ENCODE measurements at regions not wholly inside any gene's neighbourhood (a gene's known extent, or its start where the extent isn't known, plus 50 kb on each side); places are given as distances from the start of the nearest gene placed in this dataset.

- Histone ChIP-seq H3K23ac (ENCODE audit: insufficient read length, low read depth, low read length) (no peak overlapping the region), H3K27me3 (ENCODE audit: insufficient read depth, low read length) (no peaks in the 10 kb centered on the region), H2BK20ac (ENCODE audit: low read depth, low read length, poor library complexity, severe bottlenecking) (no peak overlapping the region), H3K4me1 (ENCODE audit: insufficient read depth, low read length) (peaks cover 5% of the 10 kb centered on the region; the same call in 1 of the 2 replicates), H3K18ac (ENCODE audit: insufficient read length, low read depth, low read length) (no peak overlapping the region), H3K23me2 (ENCODE audit: insufficient read length, low read depth, low read length, poor library complexity, severe bottlenecking) (no peaks in the 10 kb centered on the region), H3K27ac (ENCODE audit: insufficient read length, low read depth, low read length) (no peak overlapping the region), H3K4ac (ENCODE audit: low read depth, low read length) (no peak overlapping the region), H2BK12ac (ENCODE audit: insufficient read length, low read depth, low read length) (no peak overlapping the region), H3T11ph (ENCODE audit: low read length) (no peak overlapping the region), H3K9ac (ENCODE audit: extremely low read depth, insufficient read length, low read length) (no peak overlapping the region), H2BK5ac (ENCODE audit: insufficient read length, low read length) (no peak overlapping the region), H3K4me2 (ENCODE audit: insufficient read depth, insufficient read length, low read length) (no peak overlapping the region), H4K20me1 (ENCODE audit: control insufficient read depth, insufficient read depth, insufficient read length) (no peaks in the 10 kb centered on the region), H3K9me3 (ENCODE audit: control insufficient read depth, low read depth, low read length) (no peaks in the 10 kb centered on the region), H4K91ac (ENCODE audit: insufficient read length, low read depth, low read length) (no peak overlapping the region), H2BK120ac (ENCODE audit: low read depth, low read length, poor library complexity, severe bottlenecking) (no peak overlapping the region), H2BK15ac (ENCODE audit: low read depth, low read length) (no peak overlapping the region), H3K79me2 (ENCODE audit: insufficient read depth, low read length) (no peaks in the 10 kb centered on the region), H3K14ac (ENCODE audit: insufficient read depth, low read length) (no peak overlapping the region), H2AFZ (ENCODE audit: low read length) (no peak overlapping the region), H2AK5ac (ENCODE audit: insufficient read length, low read length) (no peak overlapping the region), H3K79me1 (ENCODE audit: insufficient read depth, low read depth, low read length, poor library complexity, severe bottlenecking) (no peaks in the 10 kb centered on the region), H4K8ac (replicated peaks; ENCODE audit: insufficient read length, low read depth, low read length) (no peak overlapping the region), H4K5ac (ENCODE audit: insufficient read length, low read depth, low read length) (no peak overlapping the region), H3K56ac (ENCODE audit: insufficient read length, low read depth, low read length) (no peak overlapping the region)
- Mint-ChIP-seq H3K27me3 (ENCODE audit: low read depth) (no peaks in the 10 kb centered on the region; the same call in 1 of the 2 replicates), H3K36me3 (ENCODE audit: insufficient read depth in 1 of 3, low read depth in 3 of 3) (no peaks in the 10 kb centered on the region), H3K4me3 (no peak overlapping the region), H3K27ac (no peak overlapping the region), H3K4me1 (peaks cover 16 to 21% of the 10 kb centered on the region in 2 experiments), H3K9me3 (no peaks in the 10 kb centered on the region)
- TF ChIP-seq, protein P1, sequence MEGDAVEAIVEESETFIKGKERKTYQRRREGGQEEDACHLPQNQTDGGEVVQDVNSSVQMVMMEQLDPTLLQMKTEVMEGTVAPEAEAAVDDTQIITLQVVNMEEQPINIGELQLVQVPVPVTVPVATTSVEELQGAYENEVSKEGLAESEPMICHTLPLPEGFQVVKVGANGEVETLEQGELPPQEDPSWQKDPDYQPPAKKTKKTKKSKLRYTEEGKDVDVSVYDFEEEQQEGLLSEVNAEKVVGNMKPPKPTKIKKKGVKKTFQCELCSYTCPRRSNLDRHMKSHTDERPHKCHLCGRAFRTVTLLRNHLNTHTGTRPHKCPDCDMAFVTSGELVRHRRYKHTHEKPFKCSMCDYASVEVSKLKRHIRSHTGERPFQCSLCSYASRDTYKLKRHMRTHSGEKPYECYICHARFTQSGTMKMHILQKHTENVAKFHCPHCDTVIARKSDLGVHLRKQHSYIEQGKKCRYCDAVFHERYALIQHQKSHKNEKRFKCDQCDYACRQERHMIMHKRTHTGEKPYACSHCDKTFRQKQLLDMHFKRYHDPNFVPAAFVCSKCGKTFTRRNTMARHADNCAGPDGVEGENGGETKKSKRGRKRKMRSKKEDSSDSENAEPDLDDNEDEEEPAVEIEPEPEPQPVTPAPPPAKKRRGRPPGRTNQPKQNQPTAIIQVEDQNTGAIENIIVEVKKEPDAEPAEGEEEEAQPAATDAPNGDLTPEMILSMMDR (conservative IDR thresholded peaks at IDR 0.05): no peak
- no CpG with 5 or more reads among the region's 2 CpGs for WGBS (ENCODE audit: extremely low coverage, insufficient read length, low lambda C conversion rate)
- DNase-seq: no peak
Measured at GRCh38 chr11:95501761-95502266, 270.8 kb upstream of the SESN3 start.
